Thyroid gland (tissue), 4 donors: ENCODE measurements at regions not wholly inside any gene's neighbourhood (a gene's known extent, or its start where the extent isn't known, plus 50 kb on each side); places are given as distances from the start of the nearest gene placed in this dataset.

Experiments used
- DNase-seq, 2 donors: peaks; one replicate each; pipeline ENCODE4 v3.0.0-alpha.2; 2019
- H3K27ac ChIP-seq, 3 donors: fragments of 200-600 bp; sonication (generic); 1 replicate in 2 of 3; 2 replicates in 1 of 3; pipeline ENCODE4 v1.5.1; 2016 to 2019; ENCODE audit warnings: mild to moderate bottlenecking in 1 of 3, moderate library complexity in 1 of 3
- H3K27me3 ChIP-seq: fragments of 200-600 bp; sonication (generic); one replicate; pipeline ENCODE4 v1.5.1; 2019
- H3K36me3 ChIP-seq, 2 donors: fragments of 200-600 bp; sonication (generic); one replicate each; pipeline ENCODE4 v1.5.1; 2016 to 2019
- H3K4me1 ChIP-seq, 2 donors: fragments of 200-600 bp; sonication (generic); one replicate each; pipeline ENCODE4 v1.5.1; 2017 to 2019
- H3K4me3 ChIP-seq, 3 donors: fragments of 200-600 bp; sonication (generic); replicated peaks in 1 of 3; 1 replicate in 2 of 3; 2 replicates in 1 of 3; pipeline ENCODE4 v1.5.1; 2016; ENCODE audit warnings: mild to moderate bottlenecking in 1 of 3
- H3K9me3 ChIP-seq: fragments of 200-600 bp; sonication (generic); one replicate; pipeline ENCODE4 v1.5.1; 2017
- POLR2A ChIP-seq, 2 donors: fragments of 450-650 bp; IDR thresholded peaks; one replicate each; pipeline ENCODE4 v1.6.1; 2017; ENCODE audit warnings: antibody characterized with exemption in 2 of 2, mild to moderate bottlenecking in 2 of 2, moderate library complexity in 1 of 2
- WGBS, 2 donors: methylation state at CpG; one replicate each; pipeline ENCODE4 v1.1.5; 2017; 5-methylcytosine and 5-hydroxymethylcytosine counted together
- intact Hi-C: fragments of 100-400 bp; cut with DNase I; formaldehyde crosslinking; loops from one replicate; pipeline ENCODE4 v1.15.1; 2023
- TF ChIP-seq, protein P1 (sequence below), 6 experiments: fragments of 200-600 bp in 3 of 6; fragments of 450-650 bp in 3 of 6; sonication (generic) in 3 of 6; IDR thresholded peaks; one replicate each; pipeline ENCODE4 v1.5.1; 2016 to 2019; ENCODE audit warnings: antibody characterized with exemption in 6 of 6, mild to moderate bottlenecking in 2 of 6, inconsistent platforms in 1 of 6, moderate library complexity in 1 of 6

- no peak overlapping the region for H3K27ac ChIP-seq
- no peak overlapping the region for H3K4me3 ChIP-seq
- H3K4me1 ChIP-seq = no peaks in the 10 kb centered on the region
- 67 to 71% methylated on average over 2 of the region's 2 CpGs for WGBS, 2 donors
- no peaks in the 10 kb centered on the region for H3K36me3 ChIP-seq
- intact Hi-C loops = no loop called here
- no peaks in the 10 kb centered on the region for H3K9me3 ChIP-seq
- TF ChIP-seq, protein P1, sequence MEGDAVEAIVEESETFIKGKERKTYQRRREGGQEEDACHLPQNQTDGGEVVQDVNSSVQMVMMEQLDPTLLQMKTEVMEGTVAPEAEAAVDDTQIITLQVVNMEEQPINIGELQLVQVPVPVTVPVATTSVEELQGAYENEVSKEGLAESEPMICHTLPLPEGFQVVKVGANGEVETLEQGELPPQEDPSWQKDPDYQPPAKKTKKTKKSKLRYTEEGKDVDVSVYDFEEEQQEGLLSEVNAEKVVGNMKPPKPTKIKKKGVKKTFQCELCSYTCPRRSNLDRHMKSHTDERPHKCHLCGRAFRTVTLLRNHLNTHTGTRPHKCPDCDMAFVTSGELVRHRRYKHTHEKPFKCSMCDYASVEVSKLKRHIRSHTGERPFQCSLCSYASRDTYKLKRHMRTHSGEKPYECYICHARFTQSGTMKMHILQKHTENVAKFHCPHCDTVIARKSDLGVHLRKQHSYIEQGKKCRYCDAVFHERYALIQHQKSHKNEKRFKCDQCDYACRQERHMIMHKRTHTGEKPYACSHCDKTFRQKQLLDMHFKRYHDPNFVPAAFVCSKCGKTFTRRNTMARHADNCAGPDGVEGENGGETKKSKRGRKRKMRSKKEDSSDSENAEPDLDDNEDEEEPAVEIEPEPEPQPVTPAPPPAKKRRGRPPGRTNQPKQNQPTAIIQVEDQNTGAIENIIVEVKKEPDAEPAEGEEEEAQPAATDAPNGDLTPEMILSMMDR (IDR thresholded peaks at IDR 0.05) = no peak
- no peak for TF ChIP-seq POLR2A (IDR thresholded peaks at IDR 0.05)
- no peak for DNase-seq
- H3K27me3 ChIP-seq = no peaks in the 10 kb centered on the region
These were observed 587.3 kb upstream of the UBE2E2 start for GRCh38 chr3:22615790-22616189.

GRCh38 chr3:22617372-22617771 lies 585.8 kb upstream of the UBE2E2 start:
- no peaks in the 10 kb centered on the region for H3K4me1 ChIP-seq
- no peaks in the 10 kb centered on the region for H3K36me3 ChIP-seq
- H3K9me3 ChIP-seq = no peaks in the 10 kb centered on the region
- no peaks in the 10 kb centered on the region for H3K27me3 ChIP-seq
- 45 to 58% methylated on average over 1 of the region's 1 CpG for WGBS, 2 donors
- H3K27ac ChIP-seq = no peak overlapping the region
- no peak for DNase-seq
- intact Hi-C loops = no loop called here
- TF ChIP-seq, protein P1 (IDR thresholded peaks at IDR 0.05) = no peak
- no peak for TF ChIP-seq POLR2A (IDR thresholded peaks at IDR 0.05)
- H3K4me3 ChIP-seq = no peak overlapping the region

- H3K4me3 ChIP-seq = no peak overlapping the region
- WGBS, 2 donors = 75 to 100% methylated on average over 1 of the region's 1 CpG
- DNase-seq = no peak
- TF ChIP-seq, protein P1 (IDR thresholded peaks at IDR 0.05) = no peak
- no peak for TF ChIP-seq POLR2A (IDR thresholded peaks at IDR 0.05)
- intact Hi-C loops = no loop called here
- no peak overlapping the region for H3K27ac ChIP-seq
- H3K4me1 ChIP-seq = no peaks in the 10 kb centered on the region
- no peaks in the 10 kb centered on the region for H3K27me3 ChIP-seq
- H3K9me3 ChIP-seq = no peaks in the 10 kb centered on the region
- no peaks in the 10 kb centered on the region for H3K36me3 ChIP-seq
These were observed 582.6 kb upstream of the UBE2E2 start for GRCh38 chr3:22620498-22620897.

DNA sequence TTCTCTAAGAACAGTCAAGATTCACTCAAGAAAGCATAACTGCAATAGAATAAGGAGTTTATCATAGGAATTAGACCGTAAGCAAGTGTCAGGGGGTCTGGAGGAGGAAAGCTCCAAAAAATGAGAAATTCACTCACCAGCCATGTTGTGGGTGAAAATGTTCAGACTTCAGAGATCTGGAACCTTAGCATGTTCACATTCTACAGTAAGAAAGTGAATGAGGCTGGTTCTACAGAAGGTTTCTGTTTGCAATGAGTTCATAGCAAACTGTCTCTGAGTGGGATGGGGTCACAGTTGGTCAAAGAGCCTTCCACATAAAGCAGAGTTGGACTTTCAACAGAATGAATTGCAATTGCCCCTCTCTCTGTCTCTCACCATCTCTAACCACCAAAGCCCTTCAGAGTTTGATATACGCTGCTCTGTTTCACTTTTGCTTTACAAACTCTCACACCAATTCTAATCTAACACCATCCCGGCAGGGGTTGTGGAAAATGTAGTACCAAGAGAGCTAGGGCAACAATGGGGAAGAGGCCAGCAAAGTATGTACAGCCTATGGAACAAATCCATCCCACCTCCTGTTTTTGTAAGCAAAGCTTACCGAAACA lies 581.8 kb upstream of the UBE2E2 start:
- Histone ChIP-seq H3K4me1 (no peaks in the 10 kb centered on the region), H3K9me3 (no peaks in the 10 kb centered on the region), H3K27me3 (no peaks in the 10 kb centered on the region), H3K4me3 (no peak overlapping the region), H3K27ac (no peak overlapping the region), H3K36me3 (no peaks in the 10 kb centered on the region)
- TF ChIP-seq, protein P1 (IDR thresholded peaks at IDR 0.05) = no peak
- no peak for TF ChIP-seq POLR2A (IDR thresholded peaks at IDR 0.05)
- 74 to 86% methylated on average over 4 of the region's 4 CpGs for WGBS, 2 donors
- no peak for DNase-seq
- intact Hi-C loops = no loop called here

GRCh38 chr3:22627993-22628499 lies 575.1 kb upstream of the UBE2E2 start:
- DNase-seq = no peak
- TF ChIP-seq, protein P1 (IDR thresholded peaks at IDR 0.05) = no peak
- TF ChIP-seq POLR2A (IDR thresholded peaks at IDR 0.05) = no peak
- Histone ChIP-seq H3K4me1 (no peaks in the 10 kb centered on the region), H3K36me3 (no peaks in the 10 kb centered on the region), H3K27me3 (no peaks in the 10 kb centered on the region), H3K9me3 (no peaks in the 10 kb centered on the region), H3K27ac (no peak overlapping the region), H3K4me3 (no peak overlapping the region)
- 90 to 92% methylated on average over 2 to 3 of the region's 3 CpGs for WGBS, 2 donors
- intact Hi-C loops = no loop called here
